NOMO-1 (cell line): ENCODE measurements at regions not wholly inside any gene's neighbourhood (a gene's known extent, or its start where the extent isn't known, plus 50 kb on each side); places are given as distances from the start of the nearest gene placed in this dataset.
"Not testable (repeated sequence)": the region's sequence is repeated elsewhere in the genome, so short reads cannot be mapped to it uniquely, and the experiment has no call there.

Source experiments
- DNase-seq, 2 experiments: peaks; one replicate each; lab custom pipeline; 2025; ENCODE audit not compliant: unreplicated experiment in 2 of 2; lab: John Stamatoyannopoulos, UW

GRCh38 chr10:121130382-121130781, 279.2 kb downstream of the WDR11 start:
- no peak for DNase-seq

GRCh38 chr10:121131014-121131413, 279.9 kb downstream of the WDR11 start:
- DNase-seq, result no peak

- DNase-seq, result no peak
These were observed 280.5 kb downstream of the WDR11 start for GRCh38 chr10:121131426-121132265.

- no peak for DNase-seq
These were observed 281.1 kb downstream of the WDR11 start for GRCh38 chr10:121132273-121132672.

- no peak for DNase-seq
These were observed 282.7 kb downstream of the WDR11 start for GRCh38 chr10:121133901-121134300.

- DNase-seq, result no peak
These were observed 283.5 kb downstream of the WDR11 start for GRCh38 chr10:121134711-121135110.

- DNase-seq, result no peak
These were observed 284.4 kb downstream of the WDR11 start for GRCh38 chr10:121135512-121135911.

GRCh38 chr10:121137533-121137932, 286.4 kb downstream of the WDR11 start:
- DNase-seq, result no peak

- no peak for DNase-seq
These were observed 287.1 kb downstream of the WDR11 start for GRCh38 chr10:121138112-121138860.

- no peak for DNase-seq
These were observed 287.8 kb downstream of the WDR11 start for GRCh38 chr10:121138918-121139317.

GRCh38 chr10:121145802-121146395, 294.7 kb downstream of the WDR11 start:
- DNase-seq, result not testable (repeated sequence)

- DNase-seq, result no peak
These were observed 297.8 kb downstream of the WDR11 start for GRCh38 chr10:121148921-121149320.

GRCh38 chr10:121152033-121152432, 300.9 kb downstream of the WDR11 start:
- DNase-seq, result no peak

GRCh38 chr10:121152935-121153334, 301.8 kb downstream of the WDR11 start:
- DNase-seq, result no peak

GRCh38 chr10:121154310-121154709, 303.1 kb downstream of the WDR11 start:
- DNase-seq, result no peak

- no peak for DNase-seq
These were observed 303.7 kb downstream of the WDR11 start for GRCh38 chr10:121154846-121155245.

GRCh38 chr10:121155742-121156474, 304.7 kb downstream of the WDR11 start:
- no peak for DNase-seq

- DNase-seq, result peak; percentile 52 to 79
These were observed 306.8 kb downstream of the WDR11 start for GRCh38 chr10:121157998-121158397.

GRCh38 chr10:121158988-121159579, 307.9 kb downstream of the WDR11 start:
- DNase-seq, result peak; percentile 3 to 20

- no peak for DNase-seq
These were observed 308.5 kb downstream of the WDR11 start for GRCh38 chr10:121159670-121160069.
